PC-9 (cell line): ENCODE measurements at regions not wholly inside any gene's neighbourhood (a gene's known extent, or its start where the extent isn't known, plus 50 kb on each side); places are given as distances from the start of the nearest gene placed in this dataset.

ENCODE experiments used
- EZH2 ChIP-seq: fragments of 200-600 bp; sonication (generic); IDR thresholded peaks from 2 replicates; pipeline ENCODE4 v1.8.0; 2017; ENCODE audit warnings: antibody characterized with exemption, low read depth
- TF ChIP-seq, protein P1 (sequence below): fragments of 200-600 bp; sonication (generic); conservative IDR thresholded peaks from 2 replicates; pipeline ENCODE4 v1.6.1; 2017; ENCODE audit warnings: mixed run types, antibody characterized with exemption, mild to moderate bottlenecking, moderate library complexity

DNA sequence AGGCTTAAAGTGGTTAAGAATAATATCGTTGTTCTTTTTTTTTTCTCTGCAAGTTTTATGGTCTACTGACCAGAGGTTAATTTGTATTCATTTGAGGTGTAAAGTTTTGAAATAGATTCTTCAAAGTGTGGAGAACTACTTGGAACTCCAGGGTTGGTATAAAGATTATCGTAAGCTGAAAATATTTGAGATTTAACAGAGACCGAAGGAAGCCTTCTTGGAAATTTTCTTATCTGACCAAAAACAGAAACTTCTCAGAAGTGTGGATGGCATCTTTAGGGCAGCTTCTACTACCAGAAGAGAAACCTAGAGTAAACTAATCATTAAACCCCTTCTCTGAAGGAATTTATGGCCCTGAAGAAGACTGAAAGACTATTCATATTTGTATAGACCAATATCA is 206.8 kb upstream of the MON1B start:
- TF ChIP-seq, protein P1, sequence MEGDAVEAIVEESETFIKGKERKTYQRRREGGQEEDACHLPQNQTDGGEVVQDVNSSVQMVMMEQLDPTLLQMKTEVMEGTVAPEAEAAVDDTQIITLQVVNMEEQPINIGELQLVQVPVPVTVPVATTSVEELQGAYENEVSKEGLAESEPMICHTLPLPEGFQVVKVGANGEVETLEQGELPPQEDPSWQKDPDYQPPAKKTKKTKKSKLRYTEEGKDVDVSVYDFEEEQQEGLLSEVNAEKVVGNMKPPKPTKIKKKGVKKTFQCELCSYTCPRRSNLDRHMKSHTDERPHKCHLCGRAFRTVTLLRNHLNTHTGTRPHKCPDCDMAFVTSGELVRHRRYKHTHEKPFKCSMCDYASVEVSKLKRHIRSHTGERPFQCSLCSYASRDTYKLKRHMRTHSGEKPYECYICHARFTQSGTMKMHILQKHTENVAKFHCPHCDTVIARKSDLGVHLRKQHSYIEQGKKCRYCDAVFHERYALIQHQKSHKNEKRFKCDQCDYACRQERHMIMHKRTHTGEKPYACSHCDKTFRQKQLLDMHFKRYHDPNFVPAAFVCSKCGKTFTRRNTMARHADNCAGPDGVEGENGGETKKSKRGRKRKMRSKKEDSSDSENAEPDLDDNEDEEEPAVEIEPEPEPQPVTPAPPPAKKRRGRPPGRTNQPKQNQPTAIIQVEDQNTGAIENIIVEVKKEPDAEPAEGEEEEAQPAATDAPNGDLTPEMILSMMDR, result no peak
- no peak for TF ChIP-seq EZH2
